IMR-90 (cell line): ENCODE measurements at regions not wholly inside any gene's neighbourhood (a gene's known extent, or its start where the extent isn't known, plus 50 kb on each side); places are given as distances from the start of the nearest gene placed in this dataset.
A peak's percentile ranks its signal among the peaks of the same experiment; 100 is the strongest.

Source experiments
- ATAC-seq: fragments of 200-7000 bp; cut with Tn5 transposase; 2 replicates; pipeline ENCODE4 v1.9.1; 2020; ENCODE audit warnings: low read depth, mild to moderate bottlenecking, moderate library complexity
- BruUV-seq: library from RNA; stranded (reverse); fragments of 400-500 nt; replicated peaks from 2 replicates; lab custom pipeline; 2021; lab: Mats Ljungman, UMichigan
- CTCF ChIA-PET: fragments of 300-600 bp; formaldehyde crosslinking; extraction: SDS; loops from one replicate; lab custom pipeline; 2021; ENCODE audit warnings: antibody characterized with exemption; lab: Yijun Ruan, JAX
- POLR2A ChIA-PET: fragments of 300-600 bp; sonication (Branson Sonifier 250); formaldehyde crosslinking; loops from one replicate; lab custom pipeline; 2022; ENCODE audit warnings: antibody characterized with exemption; ENCODE audit not compliant: unreplicated experiment; lab: Charles Lee
- DNase-seq: peaks from one replicate; pipeline ENCODE4 v3.0.0; 2013
- H2AFZ ChIP-seq: replicated peaks from 2 replicates; pipeline ENCODE3; 2013; ENCODE audit warnings: low read length, mild to moderate bottlenecking; ENCODE audit not compliant: poor library complexity
- H2AK5ac ChIP-seq: 2 replicates; pipeline ENCODE4 v1.6.1; 2013; ENCODE audit warnings: low read depth, low read length, inconsistent platforms
- H2AK9ac ChIP-seq: replicated peaks from 2 replicates; pipeline ENCODE3; 2013; ENCODE audit warnings: mild to moderate bottlenecking, low read depth, low read length, moderate library complexity; ENCODE audit not compliant: poor library complexity
- H2BK120ac ChIP-seq: 2 replicates; pipeline ENCODE4 v1.6.1; 2013; ENCODE audit warnings: low read depth, low read length, inconsistent platforms
- H2BK15ac ChIP-seq: 3 replicates; pipeline ENCODE4 v1.6.1; 2013; ENCODE audit warnings: low read depth, low read length, inconsistent platforms
- H2BK20ac ChIP-seq: 2 replicates; pipeline ENCODE4 v1.6.1; 2013; ENCODE audit warnings: low read depth, mild to moderate bottlenecking, inconsistent platforms, low read length, moderate library complexity
- H2BK5ac ChIP-seq: 2 replicates; pipeline ENCODE4 v1.6.1; 2013; ENCODE audit warnings: mild to moderate bottlenecking, low read depth, low read length, inconsistent platforms; ENCODE audit not compliant: poor library complexity, severe bottlenecking
- H3K14ac ChIP-seq: replicated peaks from 2 replicates; pipeline ENCODE4 v1.6.1; 2013; ENCODE audit warnings: low read depth, low read length, inconsistent platforms
- H3K18ac ChIP-seq: 2 replicates; pipeline ENCODE4 v1.6.1; 2013; ENCODE audit warnings: low read depth, low read length, control low read depth
- H3K23ac ChIP-seq: 2 replicates; pipeline ENCODE4 v1.6.1; 2013; ENCODE audit warnings: low read depth, low read length, inconsistent platforms
- H3K27ac ChIP-seq: 2 replicates; pipeline ENCODE4 v1.5.1; 2013; ENCODE audit warnings: mild to moderate bottlenecking, control low read depth, low read length; ENCODE audit not compliant: insufficient read depth
- H3K27me3 ChIP-seq: 2 replicates; pipeline ENCODE4 v1.6.1; 2013; ENCODE audit warnings: low read length; ENCODE audit not compliant: control insufficient read depth, insufficient read depth
- H3K36me3 ChIP-seq: 2 replicates; pipeline ENCODE4 v1.6.1; 2013; ENCODE audit warnings: low read length, mixed read lengths; ENCODE audit not compliant: control insufficient read depth, insufficient read depth
- H3K4ac ChIP-seq: 2 replicates; pipeline ENCODE4 v1.6.1; 2013; ENCODE audit warnings: low read depth, low read length, inconsistent platforms
- H3K4me1 ChIP-seq: 2 replicates; pipeline ENCODE4 v1.6.1; 2013; ENCODE audit warnings: low read length, mixed read lengths; ENCODE audit not compliant: control insufficient read depth, insufficient read depth
- H3K4me2 ChIP-seq: 2 replicates; pipeline ENCODE4 v1.6.1; 2013; ENCODE audit warnings: low read depth, mild to moderate bottlenecking, control low read depth, low read length, moderate library complexity
- H3K4me3 ChIP-seq: 2 replicates; pipeline ENCODE4 v1.5.1; 2013; ENCODE audit warnings: low read depth, mild to moderate bottlenecking, control low read depth, low read length, moderate library complexity; ENCODE audit not compliant: insufficient read depth
- H3K56ac ChIP-seq: 2 replicates; pipeline ENCODE4 v1.6.1; 2013; ENCODE audit warnings: low read length, inconsistent platforms; ENCODE audit not compliant: insufficient read depth; ENCODE audit errors: extremely low read depth
- H3K79me1 ChIP-seq, 2 experiments: 2 replicates each; pipeline ENCODE4 v1.6.1; 2013; ENCODE audit warnings: low read length in 2 of 2, inconsistent platforms in 1 of 2, low read depth in 1 of 2
- H3K9ac ChIP-seq: 2 replicates; pipeline ENCODE4 v1.6.1; 2013; ENCODE audit warnings: low read depth, low read length, control low read depth
- H3K9me1 ChIP-seq: 2 replicates; pipeline ENCODE4 v1.6.1; 2013; ENCODE audit warnings: low read length, inconsistent platforms; ENCODE audit not compliant: insufficient read depth
- H3K9me3 ChIP-seq: 2 replicates; pipeline ENCODE4 v1.6.1; 2013; ENCODE audit warnings: low read length; ENCODE audit not compliant: control insufficient read depth, insufficient read depth
- H4K20me1 ChIP-seq: 2 replicates; pipeline ENCODE4 v1.6.1; 2013; ENCODE audit warnings: low read length, inconsistent platforms; ENCODE audit not compliant: insufficient read depth
- H4K5ac ChIP-seq: 2 replicates; pipeline ENCODE4 v1.6.1; 2013; ENCODE audit warnings: mild to moderate bottlenecking, low read depth, low read length, control low read depth
- H4K8ac ChIP-seq, 2 experiments: 2 replicates each; pipeline ENCODE4 v1.6.1; 2013; ENCODE audit warnings: low read depth in 2 of 2, low read length in 2 of 2, control low read depth in 1 of 2, inconsistent platforms in 1 of 2
- H4K91ac ChIP-seq: 2 replicates; pipeline ENCODE4 v1.6.1; 2013; ENCODE audit warnings: low read depth, low read length, inconsistent platforms; ENCODE audit not compliant: insufficient read depth
- CEBPB ChIP-seq: IDR thresholded peaks from 2 replicates; pipeline ENCODE4 v1.6.1; 2012; ENCODE audit warnings: low read depth, low read length, improper control_type of control experiment
- CHD1 ChIP-seq: IDR thresholded peaks from 2 replicates; pipeline ENCODE4 v1.6.1; 2012; ENCODE audit warnings: low read depth, low read length, improper control_type of control experiment
- ELK1 ChIP-seq: fragments of 150-350 bp; IDR thresholded peaks from 2 replicates; pipeline ENCODE4 v1.6.1; 2016; ENCODE audit warnings: low read depth, mild to moderate bottlenecking, low read length, moderate library complexity, borderline replicate concordance
- FOS ChIP-seq: fragments of 150-350 bp; IDR thresholded peaks from 2 replicates; pipeline ENCODE4 v1.6.1; 2016; ENCODE audit warnings: low read depth, low read length
- MAFK ChIP-seq: IDR thresholded peaks from 2 replicates; pipeline ENCODE4 v1.6.1; 2012; ENCODE audit warnings: low read depth, low read length, improper control_type of control experiment
- MAZ ChIP-seq: IDR thresholded peaks from 2 replicates; pipeline ENCODE4 v1.6.1; 2012; ENCODE audit warnings: low read depth, mild to moderate bottlenecking, low read length, improper control_type of control experiment, moderate library complexity, borderline replicate concordance
- POLR2A ChIP-seq: IDR thresholded peaks from 2 replicates; pipeline ENCODE4 v1.6.1; 2012; ENCODE audit warnings: mild to moderate bottlenecking, low read depth, low read length
- RAD21 ChIP-seq: IDR thresholded peaks from 2 replicates; pipeline ENCODE4 v1.6.1; 2012; ENCODE audit warnings: low read length, improper control_type of control experiment
- SMC3 ChIP-seq: fragments of 150-350 bp; IDR thresholded peaks from 2 replicates; pipeline ENCODE4 v1.6.1; 2016; ENCODE audit warnings: low read depth, mild to moderate bottlenecking, antibody characterized with exemption, low read length, moderate library complexity
- USF2 ChIP-seq: fragments of 150-350 bp; IDR thresholded peaks from 2 replicates; pipeline ENCODE4 v1.6.1; 2017; ENCODE audit warnings: mild to moderate bottlenecking, antibody characterized with exemption, low read length, low read depth
- WGBS, 2 experiments: methylation state at CpG; one replicate each; pipeline versions ENCODE4 v1.1.5 to v1.1.7; 2013; ENCODE audit warnings: missing lambda C conversion rate in 2 of 2; ENCODE audit not compliant: insufficient read length in 1 of 2; ENCODE audit errors: extremely low coverage in 2 of 2; 5-methylcytosine and 5-hydroxymethylcytosine counted together
- dilution Hi-C: fragments of 300-500 bp; cut with HindIII; formaldehyde crosslinking; loops from one replicate; pipeline ENCODE4 v1.14.3; 2018; ENCODE audit warnings: low sequenced_read_pairs; ENCODE audit not compliant: unreplicated experiment
- in situ Hi-C: fragments of 300-500 bp; cut with MboI; formaldehyde crosslinking; loops from 3 replicates; pipeline ENCODE4 v1.14.3; 2019; ENCODE audit warnings: low sequenced_read_pairs, inconsistent platforms, mixed read lengths
- intact Hi-C: fragments of 100-400 bp; cut with micrococcal nuclease; formaldehyde crosslinking; loops from 2 replicates; pipeline ENCODE4 v1.10.0; 2022

DNA sequence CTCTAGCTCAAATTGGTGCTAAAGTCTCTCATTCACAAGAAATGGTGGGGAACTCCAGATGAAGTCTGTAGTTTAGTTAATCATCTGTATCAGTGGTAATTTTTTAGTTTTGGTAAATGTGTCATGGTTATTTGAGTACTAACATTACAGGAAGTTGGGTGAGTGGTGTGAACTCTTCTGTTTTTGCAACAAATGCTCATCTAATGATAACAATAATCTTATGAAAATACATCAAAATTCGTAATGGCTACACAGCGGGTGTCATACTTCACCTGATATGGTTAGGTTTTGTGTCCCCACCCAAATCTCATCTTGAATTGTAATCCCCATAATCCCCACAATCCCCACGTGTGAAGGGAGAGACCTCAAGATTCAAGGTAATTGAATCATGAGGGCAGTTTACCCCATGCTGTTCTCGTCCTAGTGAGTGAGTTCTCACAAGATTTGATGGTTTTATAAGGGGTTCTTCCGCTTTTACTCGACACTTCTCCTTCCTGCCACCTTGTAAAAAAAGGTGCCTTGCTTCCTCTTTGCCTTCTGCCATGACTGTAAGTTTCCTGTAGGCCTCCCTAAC, 209.3 kb upstream of the FOXN3 start:
- peak overlapping the region; percentile 21; the same call in 2 of the 3 replicates for H2BK15ac ChIP-seq
- H4K8ac ChIP-seq, result no peak overlapping the region
- H2BK20ac ChIP-seq, result no peak overlapping the region
- dilution Hi-C loops (no loop called here), intact Hi-C loops (no loop called here), in situ Hi-C loops (no loop called here)
- H3K4me3 ChIP-seq, result no peak overlapping the region
- no peaks in the 10 kb centered on the region; the same call in 1 of the 2 replicates for H3K27me3 ChIP-seq
- H2AK5ac ChIP-seq, result no peak overlapping the region
- no peak overlapping the region; the same call in 1 of the 2 replicates for H3K18ac ChIP-seq
- no peak overlapping the region for H2AFZ ChIP-seq
- no peak overlapping the region for H3K56ac ChIP-seq
- H4K5ac ChIP-seq, result no peak overlapping the region
- H3K9me1 ChIP-seq, result peaks cover 11% of the 10 kb centered on the region
- no peaks in the 10 kb centered on the region for H3K9me3 ChIP-seq
- no peak overlapping the region for H3K27ac ChIP-seq
- no peak overlapping the region for H2BK5ac ChIP-seq
- H3K23ac ChIP-seq, result no peak overlapping the region
- H2BK120ac ChIP-seq, result no peak overlapping the region
- ChIA-PET POLR2A (no interaction called here), CTCF (no interaction called here)
- no peak overlapping the region for H3K9ac ChIP-seq
- H4K20me1 ChIP-seq, result no peaks in the 10 kb centered on the region
- ATAC-seq (no peak), DNase-seq (no peak)
- no peak overlapping the region for H3K4ac ChIP-seq
- H3K79me1 ChIP-seq, result no peaks in the 10 kb centered on the region; a peak in 1 of 4 replicates
- no peak overlapping the region for H4K91ac ChIP-seq
- H3K4me2 ChIP-seq, result no peak overlapping the region
- H2AK9ac ChIP-seq, result no peak overlapping the region
- H3K36me3 ChIP-seq, result no peaks in the 10 kb centered on the region
- no peak for TF ChIP-seq POLR2A
- TF ChIP-seq CHD1, result no peak
- TF ChIP-seq CEBPB, result no peak
- no peak for TF ChIP-seq SMC3
- no peak for TF ChIP-seq USF2
- TF ChIP-seq MAZ, result no peak
- no peak for TF ChIP-seq ELK1
- no peak for TF ChIP-seq RAD21
- no peak for TF ChIP-seq FOS
- TF ChIP-seq MAFK, result no peak
- H3K14ac ChIP-seq, result no peak overlapping the region
- peaks cover 17% of the 10 kb centered on the region for H3K4me1 ChIP-seq
- no TSS peak for BruUV-seq
- WGBS, 2 experiments, result no CpG with 5 or more reads among the region's 6 CpGs
